Middle frontal gyrus (tissue), 1 donor: ENCODE measurements at regions not wholly inside any gene's neighbourhood (a gene's known extent, or its start where the extent isn't known, plus 50 kb on each side); places are given as distances from the start of the nearest gene placed in this dataset.

Experiments used
- DNase-seq: peaks from one replicate; pipeline ENCODE4 v3.0.0-alpha.2; 2015; ENCODE audit warnings: low spot score; ENCODE audit errors: extremely low spot score

DNA sequence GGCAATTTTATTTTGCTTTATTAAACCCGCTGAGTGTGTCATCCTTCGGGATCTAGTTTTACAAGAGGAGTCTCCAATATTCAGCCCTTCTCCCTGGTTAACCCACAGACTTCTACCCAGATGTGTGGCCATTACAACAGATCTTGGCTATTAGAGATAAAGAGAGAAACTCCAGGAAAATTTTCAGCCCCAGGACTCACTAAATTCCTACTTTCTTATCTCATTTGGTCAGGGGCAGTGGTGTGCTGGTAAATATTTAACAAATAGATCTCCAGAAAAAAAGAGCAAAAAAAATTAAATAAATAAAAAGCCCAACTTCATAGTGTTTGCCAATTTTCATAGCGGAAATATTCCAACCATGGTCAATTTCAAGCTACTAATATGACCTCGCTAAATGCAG, 168.4 kb downstream of the RND3 start:
- no peak for DNase-seq

DNA sequence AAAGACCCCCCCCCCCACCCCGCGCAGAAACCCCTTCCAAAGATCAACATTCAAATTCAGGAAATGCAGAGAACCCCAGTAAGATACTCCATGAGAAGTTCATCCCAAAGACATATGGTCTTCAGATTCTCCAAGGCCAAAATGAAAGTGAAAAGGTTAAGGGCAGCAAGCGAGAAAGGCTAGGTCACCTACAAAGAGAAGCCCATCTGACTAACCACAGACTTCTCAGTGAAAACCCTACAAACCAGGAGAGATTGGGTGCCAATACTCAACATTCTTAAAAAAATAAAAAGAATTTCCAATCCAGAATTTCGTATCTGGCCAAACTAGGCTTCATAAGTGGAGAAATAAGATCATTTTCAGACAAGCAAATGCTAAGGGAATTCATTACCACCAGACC, 175.2 kb downstream of the RND3 start:
- DNase-seq, result no peak

DNA sequence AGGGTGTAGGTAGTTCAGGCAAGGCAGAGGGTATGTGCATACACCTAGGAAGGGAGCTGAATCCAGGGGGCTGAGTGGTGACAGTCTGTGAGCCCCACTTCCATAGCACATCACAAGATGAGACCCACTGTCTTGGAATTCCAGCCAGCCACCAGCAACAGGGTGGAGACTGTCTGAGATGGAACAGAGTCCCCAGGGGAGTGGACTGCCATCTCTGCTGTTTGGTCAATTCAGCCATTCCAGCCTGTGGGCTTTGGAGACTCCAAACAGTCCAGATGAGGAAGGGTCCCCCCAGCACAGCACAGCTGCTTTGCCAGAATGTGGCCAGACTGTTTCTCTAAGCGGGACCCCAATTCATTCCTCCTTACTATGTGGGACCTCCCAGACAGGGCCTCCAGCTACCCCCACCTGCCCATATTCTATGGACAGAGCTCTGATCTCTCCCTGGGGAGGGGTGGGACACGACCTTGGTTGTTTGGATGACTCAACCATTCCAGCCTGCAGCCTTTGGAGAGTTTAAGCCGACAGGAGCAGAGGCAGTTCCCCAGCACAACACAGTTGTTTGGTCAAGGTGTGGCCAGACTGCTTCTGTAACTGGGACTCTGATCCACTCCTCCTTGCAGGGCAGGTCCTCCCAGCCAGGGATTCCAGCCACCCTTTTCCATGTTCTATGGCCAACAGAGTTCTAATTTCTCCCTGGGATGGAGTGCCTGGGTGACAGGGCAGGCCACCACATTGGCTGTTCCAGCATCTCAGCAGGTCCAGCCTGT, 178.0 kb downstream of the RND3 start:
- no peak for DNase-seq

GRCh38 chr2:150307258-150307657, 180.2 kb downstream of the RND3 start:
- no peak for DNase-seq

DNA sequence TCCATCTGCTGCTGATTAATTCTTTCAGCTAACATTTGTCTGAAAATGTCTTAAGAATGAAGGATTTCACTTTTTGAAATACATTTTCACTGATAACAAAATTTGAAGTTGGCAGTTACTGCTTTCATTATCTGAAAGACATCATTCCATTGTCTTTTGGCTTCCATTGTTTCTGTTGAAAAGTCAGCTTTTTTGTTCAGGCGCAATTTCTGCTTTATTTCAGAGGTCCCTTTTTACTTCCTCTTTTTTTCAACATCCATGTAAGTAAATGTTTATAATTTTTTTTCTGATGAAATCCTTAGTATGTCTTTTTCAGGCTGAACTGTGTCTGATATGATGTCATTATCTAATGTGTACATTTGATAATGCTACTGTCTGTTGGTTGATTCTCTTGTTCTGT, 184.2 kb downstream of the RND3 start:
- DNase-seq, result no peak

GRCh38 chr2:150298571-150299305, 188.7 kb downstream of the RND3 start:
- DNase-seq, result no peak

GRCh38 chr2:150296770-150297546, 190.5 kb downstream of the RND3 start:
- DNase-seq, result no peak

GRCh38 chr2:150295544-150295943, 191.9 kb downstream of the RND3 start:
- DNase-seq, result no peak

DNA sequence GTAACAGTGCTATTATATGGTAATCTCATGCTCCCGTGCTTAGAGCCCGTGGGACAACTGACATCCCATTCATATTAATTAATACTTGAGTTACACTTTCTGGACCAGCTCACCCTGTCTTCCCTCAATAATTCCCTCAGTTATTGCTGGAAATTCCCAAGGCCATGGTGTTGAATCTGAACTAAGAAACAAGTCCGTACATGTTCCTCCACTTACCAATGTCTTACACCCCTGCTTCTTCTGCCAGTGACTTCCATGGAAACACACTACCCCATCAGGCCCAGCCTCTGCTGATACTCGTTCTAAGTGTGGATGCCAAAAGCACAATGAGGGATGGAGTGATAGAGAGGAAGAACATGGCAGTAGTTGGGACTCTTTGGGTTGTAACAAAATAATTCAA, 193.7 kb downstream of the RND3 start:
- DNase-seq, result no peak

DNA sequence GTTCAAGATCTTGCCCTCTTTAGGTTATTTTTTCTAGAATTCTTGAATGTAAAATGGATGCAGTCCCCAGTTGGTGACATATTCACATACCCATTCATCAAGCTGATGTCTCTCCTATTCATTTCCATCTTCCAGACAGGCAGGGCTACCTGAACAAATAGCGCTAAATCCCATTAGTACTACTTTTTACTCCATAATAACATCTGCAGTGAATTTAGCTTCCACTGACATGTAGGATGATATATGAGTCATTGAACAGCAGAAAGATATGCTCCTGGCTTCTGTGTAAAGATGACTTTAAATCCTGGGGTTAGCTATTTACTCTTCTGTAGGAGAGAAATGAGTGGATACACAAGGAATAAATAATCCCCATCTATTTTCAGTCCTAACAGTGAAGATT, 194.7 kb downstream of the RND3 start:
- DNase-seq, result no peak

DNA sequence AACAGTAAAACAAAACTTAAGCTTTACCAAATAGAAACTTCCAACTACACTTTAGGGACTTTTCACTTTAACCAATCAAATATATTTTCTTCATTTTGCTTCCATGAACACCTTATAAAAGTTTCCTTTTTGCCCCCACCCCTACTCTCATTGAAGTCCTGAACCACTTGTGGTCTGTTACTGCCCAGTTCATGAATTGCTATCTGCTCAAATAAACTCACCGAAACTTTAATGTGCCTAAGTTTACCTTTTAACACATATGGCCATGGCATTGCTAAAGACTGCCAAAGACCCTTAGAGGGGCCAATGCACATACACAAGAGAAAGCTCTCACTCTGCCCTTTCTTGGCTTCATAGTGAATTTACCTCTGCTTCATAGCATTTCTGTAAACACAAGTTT, 195.3 kb downstream of the RND3 start:
- DNase-seq, result no peak

- no peak for DNase-seq
These were observed 200.6 kb downstream of the RND3 start for GRCh38 chr2:150286730-150287362.

DNA sequence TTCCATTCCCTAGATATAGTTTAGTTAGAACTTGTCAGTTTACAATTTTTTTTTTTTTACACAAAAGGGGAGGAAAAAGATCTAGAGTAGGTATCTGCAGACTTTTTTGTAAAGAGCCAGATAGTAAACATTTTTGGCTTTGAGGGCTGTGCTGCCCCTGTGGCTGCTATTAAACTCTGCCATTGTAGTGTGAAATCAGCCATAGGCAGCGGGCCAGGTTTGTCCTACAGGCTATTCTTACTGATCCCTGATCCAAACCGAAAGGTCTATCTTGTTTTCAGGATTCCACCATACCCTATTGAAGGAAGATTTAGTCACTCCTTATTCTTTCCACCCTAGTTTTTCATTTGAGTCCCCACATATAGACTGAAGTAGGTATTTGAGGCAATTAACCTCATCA, 203.4 kb downstream of the RND3 start:
- DNase-seq, result no peak

DNA sequence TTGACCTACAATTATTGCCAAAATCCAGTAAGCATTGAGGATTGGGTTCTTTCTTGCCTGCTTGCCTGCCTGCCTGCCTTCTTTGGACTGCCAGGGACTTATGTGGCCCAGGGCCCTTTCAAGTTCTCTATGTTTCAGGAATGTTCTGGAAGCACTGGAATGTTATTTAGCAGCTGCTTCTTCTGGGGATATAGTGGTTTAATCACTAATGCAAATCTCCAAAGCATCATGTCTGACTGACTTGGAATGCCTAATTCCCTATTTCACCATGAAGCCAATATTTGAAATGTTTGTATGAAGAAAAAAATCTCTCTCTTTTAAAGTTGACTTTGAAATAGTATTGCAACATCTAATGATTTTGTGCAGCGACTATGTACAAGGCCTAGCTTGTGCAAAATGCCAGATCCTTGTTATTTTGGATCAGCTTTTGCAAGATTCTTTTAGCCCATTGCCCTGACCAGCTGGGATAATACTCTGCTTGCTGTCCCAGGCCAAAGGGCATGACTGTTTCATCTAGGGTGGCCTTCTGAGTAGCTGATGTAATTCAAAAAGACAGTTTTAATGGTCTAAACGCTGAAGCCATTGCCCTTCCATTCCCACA, 204.6 kb downstream of the RND3 start:
- no peak for DNase-seq

DNA sequence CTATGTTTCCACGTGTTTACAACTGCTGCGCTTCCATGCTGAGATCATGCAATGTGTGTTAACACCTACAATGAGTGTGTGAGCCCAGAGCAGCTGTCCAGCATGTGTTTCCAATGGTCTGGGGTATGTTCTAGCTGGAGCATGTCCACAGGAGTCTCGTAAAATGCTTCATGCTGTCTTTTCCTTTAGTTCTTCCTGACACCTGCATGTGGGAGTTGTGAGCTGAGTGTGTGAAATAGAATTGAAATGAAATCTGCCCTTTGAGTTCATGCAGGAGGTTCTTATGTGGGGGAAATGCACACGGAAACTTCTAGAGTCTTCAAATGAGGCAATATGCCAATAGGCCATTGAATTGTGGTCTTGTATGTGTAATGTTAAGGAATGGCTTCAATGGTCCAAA, 205.1 kb downstream of the RND3 start:
- no peak for DNase-seq

DNA sequence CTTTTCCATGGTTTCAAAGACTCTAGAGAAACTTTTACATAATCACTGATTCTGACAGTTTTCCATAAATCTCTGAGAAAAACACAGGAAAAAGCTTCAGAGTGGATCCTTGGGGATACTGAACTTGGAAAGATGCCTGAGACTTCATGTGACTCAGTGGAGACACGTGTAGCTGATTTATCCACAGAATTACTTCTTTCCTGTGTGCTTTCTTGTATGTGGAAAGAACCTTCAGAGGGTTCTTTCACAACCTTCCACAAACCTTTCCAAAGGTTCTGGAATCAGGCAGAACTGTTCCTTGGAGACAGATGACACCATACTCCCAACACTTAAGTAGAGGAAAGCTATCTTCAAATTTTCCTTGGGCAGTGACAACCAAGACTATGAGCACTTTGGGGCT, 207.2 kb downstream of the RND3 start:
- no peak for DNase-seq

DNA sequence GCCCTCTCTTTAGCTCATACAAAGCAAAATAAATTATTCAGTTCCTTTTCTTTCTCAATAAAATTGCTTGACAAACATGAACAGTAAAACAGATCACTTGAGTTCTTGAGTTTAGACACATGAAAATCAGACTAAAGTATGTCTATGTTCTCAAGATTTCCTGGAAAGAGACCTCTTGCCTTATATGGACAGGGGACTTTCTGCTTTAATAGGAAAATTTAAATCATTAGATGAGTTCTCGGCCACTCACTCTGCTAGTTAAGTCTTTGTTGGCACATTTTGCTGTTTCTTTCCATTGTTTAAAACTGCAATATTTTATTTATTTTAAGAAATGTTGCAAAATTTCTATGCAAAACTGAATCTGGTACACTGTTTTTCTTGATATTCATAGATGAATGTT, 207.8 kb downstream of the RND3 start:
- no peak for DNase-seq

DNA sequence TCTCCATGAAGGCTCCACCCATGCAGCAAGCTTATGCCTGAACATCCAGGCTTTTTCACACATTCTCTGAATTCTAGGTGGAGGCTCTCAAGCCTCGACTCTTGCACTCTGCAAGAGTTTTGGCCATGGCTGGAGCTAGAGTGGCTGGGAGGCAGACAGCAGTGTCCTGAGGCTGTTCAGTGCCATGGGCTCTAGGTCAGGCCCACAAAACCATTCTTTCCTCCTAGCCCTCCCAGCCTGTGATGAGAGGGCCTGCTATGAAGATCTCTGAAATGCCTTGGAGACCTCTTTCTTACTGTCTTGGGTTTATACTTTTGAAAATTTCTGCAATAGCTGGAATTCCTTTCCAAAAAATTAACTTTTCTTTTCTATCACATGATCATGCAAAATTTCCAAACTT, 210.7 kb downstream of the RND3 start:
- no peak for DNase-seq

- no peak for DNase-seq
These were observed 213.4 kb downstream of the RND3 start for GRCh38 chr2:150274108-150274507.

GRCh38 chr2:150271952-150272802, 215.3 kb downstream of the RND3 start:
- DNase-seq, result no peak
